Glutamatergic neuron (in vitro differentiated cells): ENCODE measurements at regions not wholly inside any gene's neighbourhood (a gene's known extent, or its start where the extent isn't known, plus 50 kb on each side); places are given as distances from the start of the nearest gene placed in this dataset.

ENCODE experiments used
- DNase-seq: peaks from one replicate; pipeline ENCODE4 v3.0.0; 2022
- H3K27ac Mint-ChIP-seq: one replicate; pipeline ENCODE4 v1.8.0; 2020; ENCODE audit warnings: mild to moderate bottlenecking, mixed read lengths, inconsistent platforms; ENCODE audit not compliant: unreplicated experiment
- H3K27me3 Mint-ChIP-seq: one replicate; pipeline ENCODE4 v1.8.0; 2020; ENCODE audit warnings: mild to moderate bottlenecking, moderate library complexity, mixed read lengths, inconsistent platforms; ENCODE audit not compliant: unreplicated experiment
- H3K36me3 Mint-ChIP-seq: one replicate; pipeline ENCODE4 v1.8.0; 2020; ENCODE audit warnings: mild to moderate bottlenecking, mixed read lengths, inconsistent platforms; ENCODE audit not compliant: unreplicated experiment
- H3K4me1 Mint-ChIP-seq: one replicate; pipeline ENCODE4 v1.8.0; 2020; ENCODE audit warnings: mild to moderate bottlenecking, low read depth, mixed read lengths, inconsistent platforms; ENCODE audit not compliant: unreplicated experiment
- H3K4me3 Mint-ChIP-seq: one replicate; pipeline ENCODE4 v1.8.0; 2020; ENCODE audit warnings: mild to moderate bottlenecking, mixed read lengths, inconsistent platforms; ENCODE audit not compliant: unreplicated experiment
- H3K9me3 Mint-ChIP-seq: one replicate; pipeline ENCODE4 v1.8.0; 2020; ENCODE audit warnings: mild to moderate bottlenecking, moderate library complexity, mixed read lengths, inconsistent platforms; ENCODE audit not compliant: unreplicated experiment
- CTCF ChIP-seq: fragments of 200-600 bp; sonication (generic); IDR thresholded peaks from one replicate; pipeline ENCODE4 v1.5.0; 2021; ENCODE audit not compliant: partially characterized antibody, unreplicated experiment

GRCh38 chr7:41103331-41103730 is 599.6 kb downstream of the INHBA start:
- no peaks in the 10 kb centered on the region for H3K36me3 Mint-ChIP-seq
- no peak overlapping the region for H3K27ac Mint-ChIP-seq
- no peak overlapping the region for H3K4me3 Mint-ChIP-seq
- TF ChIP-seq CTCF: no peak
- DNase-seq: no peak
- no peaks in the 10 kb centered on the region for H3K27me3 Mint-ChIP-seq
- H3K9me3 Mint-ChIP-seq: no peaks in the 10 kb centered on the region
- peaks cover 5% of the 10 kb centered on the region for H3K4me1 Mint-ChIP-seq

DNA sequence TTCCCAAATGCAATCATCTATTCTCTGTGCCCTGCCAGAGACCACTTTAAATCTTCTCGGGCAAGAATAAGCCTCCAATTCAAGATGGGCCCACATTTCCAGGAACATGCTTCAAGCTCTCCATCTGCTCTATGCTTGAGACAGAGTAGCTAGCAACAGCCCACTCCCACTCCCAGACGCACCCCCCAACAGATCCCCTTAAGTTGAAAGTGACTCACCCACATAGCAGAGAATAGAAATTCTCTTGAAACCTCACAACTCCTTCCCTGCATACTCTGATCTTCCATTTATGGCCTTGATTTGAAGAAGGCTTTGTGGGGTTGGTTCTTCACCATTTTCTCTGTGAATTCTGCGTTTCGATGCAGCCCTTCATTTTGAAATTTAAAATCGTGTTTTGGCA is 604.0 kb downstream of the INHBA start:
- H3K4me1 Mint-ChIP-seq: peaks cover 5% of the 10 kb centered on the region
- no peak overlapping the region for H3K27ac Mint-ChIP-seq
- H3K4me3 Mint-ChIP-seq: no peak overlapping the region

DNA sequence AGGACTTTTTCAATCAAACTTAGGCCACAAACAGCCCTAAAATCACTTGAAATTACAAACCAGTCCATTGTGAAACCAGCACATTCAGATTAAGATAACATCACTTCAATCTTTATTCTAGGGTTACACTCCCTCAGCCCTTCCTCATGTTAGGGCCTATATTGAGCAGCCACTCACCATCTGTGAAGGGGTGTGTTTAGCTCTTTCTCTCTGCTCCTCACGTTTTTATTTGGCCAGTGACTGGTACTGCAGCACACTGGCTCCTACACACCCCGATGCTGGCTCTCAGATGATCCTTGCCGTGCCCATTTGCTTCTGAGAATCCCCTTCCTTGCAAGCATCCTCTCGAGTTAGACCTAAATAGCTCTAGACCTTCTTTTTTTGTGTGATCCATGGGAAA is 604.5 kb downstream of the INHBA start:
- DNase-seq: no peak
- no peak overlapping the region for H3K27ac Mint-ChIP-seq
- no peak for TF ChIP-seq CTCF
- no peaks in the 10 kb centered on the region for H3K27me3 Mint-ChIP-seq
- H3K4me1 Mint-ChIP-seq: peaks cover 5% of the 10 kb centered on the region
- no peaks in the 10 kb centered on the region for H3K36me3 Mint-ChIP-seq
- no peak overlapping the region for H3K4me3 Mint-ChIP-seq
- no peaks in the 10 kb centered on the region for H3K9me3 Mint-ChIP-seq

More for the DNA sequence above, 604.0 kb downstream of the INHBA start:
- no peaks in the 10 kb centered on the region for H3K9me3 Mint-ChIP-seq
- DNase-seq: no peak
- no peaks in the 10 kb centered on the region for H3K27me3 Mint-ChIP-seq
- H3K36me3 Mint-ChIP-seq: no peaks in the 10 kb centered on the region
- no peak for TF ChIP-seq CTCF

GRCh38 chr7:41097501-41097900 is 605.4 kb downstream of the INHBA start:
- DNase-seq: no peak
- H3K4me1 Mint-ChIP-seq: peaks cover 5% of the 10 kb centered on the region
- no peaks in the 10 kb centered on the region for H3K27me3 Mint-ChIP-seq
- no peak overlapping the region for H3K27ac Mint-ChIP-seq
- no peaks in the 10 kb centered on the region for H3K36me3 Mint-ChIP-seq
- TF ChIP-seq CTCF: no peak
- no peak overlapping the region for H3K4me3 Mint-ChIP-seq
- no peaks in the 10 kb centered on the region for H3K9me3 Mint-ChIP-seq

GRCh38 chr7:41096917-41097316 is 606.0 kb downstream of the INHBA start:
- DNase-seq: no peak
- peaks cover 5% of the 10 kb centered on the region for H3K4me1 Mint-ChIP-seq
- H3K4me3 Mint-ChIP-seq: no peak overlapping the region
- H3K27me3 Mint-ChIP-seq: no peaks in the 10 kb centered on the region
- no peak overlapping the region for H3K27ac Mint-ChIP-seq
- TF ChIP-seq CTCF: no peak
- no peaks in the 10 kb centered on the region for H3K36me3 Mint-ChIP-seq
- H3K9me3 Mint-ChIP-seq: no peaks in the 10 kb centered on the region
